IMR-90 (cell line): ENCODE measurements at regions not wholly inside any gene's neighbourhood (a gene's known extent, or its start where the extent isn't known, plus 50 kb on each side); places are given as distances from the start of the nearest gene placed in this dataset.

Source experiments
- ATAC-seq: fragments of 200-7000 bp; cut with Tn5 transposase; 2 replicates; pipeline ENCODE4 v1.9.1; 2020; ENCODE audit warnings: low read depth, mild to moderate bottlenecking, moderate library complexity
- BruUV-seq: library from RNA; stranded (reverse); fragments of 400-500 nt; replicated peaks from 2 replicates; lab custom pipeline; 2021; lab: Mats Ljungman, UMichigan
- CTCF ChIA-PET: fragments of 300-600 bp; formaldehyde crosslinking; extraction: SDS; loops from one replicate; lab custom pipeline; 2021; ENCODE audit warnings: antibody characterized with exemption; lab: Yijun Ruan, JAX
- POLR2A ChIA-PET: fragments of 300-600 bp; sonication (Branson Sonifier 250); formaldehyde crosslinking; loops from one replicate; lab custom pipeline; 2022; ENCODE audit warnings: antibody characterized with exemption; ENCODE audit not compliant: unreplicated experiment; lab: Charles Lee
- DNase-seq: peaks from one replicate; pipeline ENCODE4 v3.0.0; 2013
- H2AFZ ChIP-seq: replicated peaks from 2 replicates; pipeline ENCODE3; 2013; ENCODE audit warnings: low read length, mild to moderate bottlenecking; ENCODE audit not compliant: poor library complexity
- H2AK5ac ChIP-seq: 2 replicates; pipeline ENCODE4 v1.6.1; 2013; ENCODE audit warnings: low read depth, low read length, inconsistent platforms
- H2AK9ac ChIP-seq: replicated peaks from 2 replicates; pipeline ENCODE3; 2013; ENCODE audit warnings: mild to moderate bottlenecking, low read depth, low read length, moderate library complexity; ENCODE audit not compliant: poor library complexity
- H2BK120ac ChIP-seq: 2 replicates; pipeline ENCODE4 v1.6.1; 2013; ENCODE audit warnings: low read depth, low read length, inconsistent platforms
- H2BK15ac ChIP-seq: 3 replicates; pipeline ENCODE4 v1.6.1; 2013; ENCODE audit warnings: low read depth, low read length, inconsistent platforms
- H2BK20ac ChIP-seq: 2 replicates; pipeline ENCODE4 v1.6.1; 2013; ENCODE audit warnings: low read depth, mild to moderate bottlenecking, inconsistent platforms, low read length, moderate library complexity
- H2BK5ac ChIP-seq: 2 replicates; pipeline ENCODE4 v1.6.1; 2013; ENCODE audit warnings: mild to moderate bottlenecking, low read depth, low read length, inconsistent platforms; ENCODE audit not compliant: poor library complexity, severe bottlenecking
- H3K14ac ChIP-seq: replicated peaks from 2 replicates; pipeline ENCODE4 v1.6.1; 2013; ENCODE audit warnings: low read depth, low read length, inconsistent platforms
- H3K18ac ChIP-seq: 2 replicates; pipeline ENCODE4 v1.6.1; 2013; ENCODE audit warnings: low read depth, low read length, control low read depth
- H3K23ac ChIP-seq: 2 replicates; pipeline ENCODE4 v1.6.1; 2013; ENCODE audit warnings: low read depth, low read length, inconsistent platforms
- H3K27ac ChIP-seq: 2 replicates; pipeline ENCODE4 v1.5.1; 2013; ENCODE audit warnings: mild to moderate bottlenecking, control low read depth, low read length; ENCODE audit not compliant: insufficient read depth
- H3K27me3 ChIP-seq: 2 replicates; pipeline ENCODE4 v1.6.1; 2013; ENCODE audit warnings: low read length; ENCODE audit not compliant: control insufficient read depth, insufficient read depth
- H3K36me3 ChIP-seq: 2 replicates; pipeline ENCODE4 v1.6.1; 2013; ENCODE audit warnings: low read length, mixed read lengths; ENCODE audit not compliant: control insufficient read depth, insufficient read depth
- H3K4ac ChIP-seq: 2 replicates; pipeline ENCODE4 v1.6.1; 2013; ENCODE audit warnings: low read depth, low read length, inconsistent platforms
- H3K4me1 ChIP-seq: 2 replicates; pipeline ENCODE4 v1.6.1; 2013; ENCODE audit warnings: low read length, mixed read lengths; ENCODE audit not compliant: control insufficient read depth, insufficient read depth
- H3K4me2 ChIP-seq: 2 replicates; pipeline ENCODE4 v1.6.1; 2013; ENCODE audit warnings: low read depth, mild to moderate bottlenecking, control low read depth, low read length, moderate library complexity
- H3K4me3 ChIP-seq: 2 replicates; pipeline ENCODE4 v1.5.1; 2013; ENCODE audit warnings: low read depth, mild to moderate bottlenecking, control low read depth, low read length, moderate library complexity; ENCODE audit not compliant: insufficient read depth
- H3K56ac ChIP-seq: 2 replicates; pipeline ENCODE4 v1.6.1; 2013; ENCODE audit warnings: low read length, inconsistent platforms; ENCODE audit not compliant: insufficient read depth; ENCODE audit errors: extremely low read depth
- H3K79me1 ChIP-seq, 2 experiments: 2 replicates each; pipeline ENCODE4 v1.6.1; 2013; ENCODE audit warnings: low read length in 2 of 2, inconsistent platforms in 1 of 2, low read depth in 1 of 2
- H3K9ac ChIP-seq: 2 replicates; pipeline ENCODE4 v1.6.1; 2013; ENCODE audit warnings: low read depth, low read length, control low read depth
- H3K9me1 ChIP-seq: 2 replicates; pipeline ENCODE4 v1.6.1; 2013; ENCODE audit warnings: low read length, inconsistent platforms; ENCODE audit not compliant: insufficient read depth
- H3K9me3 ChIP-seq: 2 replicates; pipeline ENCODE4 v1.6.1; 2013; ENCODE audit warnings: low read length; ENCODE audit not compliant: control insufficient read depth, insufficient read depth
- H4K20me1 ChIP-seq: 2 replicates; pipeline ENCODE4 v1.6.1; 2013; ENCODE audit warnings: low read length, inconsistent platforms; ENCODE audit not compliant: insufficient read depth
- H4K5ac ChIP-seq: 2 replicates; pipeline ENCODE4 v1.6.1; 2013; ENCODE audit warnings: mild to moderate bottlenecking, low read depth, low read length, control low read depth
- H4K8ac ChIP-seq, 2 experiments: 2 replicates each; pipeline ENCODE4 v1.6.1; 2013; ENCODE audit warnings: low read depth in 2 of 2, low read length in 2 of 2, control low read depth in 1 of 2, inconsistent platforms in 1 of 2
- H4K91ac ChIP-seq: 2 replicates; pipeline ENCODE4 v1.6.1; 2013; ENCODE audit warnings: low read depth, low read length, inconsistent platforms; ENCODE audit not compliant: insufficient read depth
- BHLHE40 ChIP-seq: fragments of 150-350 bp; IDR thresholded peaks from 2 replicates; pipeline ENCODE4 v1.6.1; 2016; ENCODE audit warnings: mild to moderate bottlenecking, low read depth, low read length
- CEBPB ChIP-seq: IDR thresholded peaks from 2 replicates; pipeline ENCODE4 v1.6.1; 2012; ENCODE audit warnings: low read depth, low read length, improper control_type of control experiment
- CHD1 ChIP-seq: IDR thresholded peaks from 2 replicates; pipeline ENCODE4 v1.6.1; 2012; ENCODE audit warnings: low read depth, low read length, improper control_type of control experiment
- FOS ChIP-seq: fragments of 150-350 bp; IDR thresholded peaks from 2 replicates; pipeline ENCODE4 v1.6.1; 2016; ENCODE audit warnings: low read depth, low read length
- MAFK ChIP-seq: IDR thresholded peaks from 2 replicates; pipeline ENCODE4 v1.6.1; 2012; ENCODE audit warnings: low read depth, low read length, improper control_type of control experiment
- MAZ ChIP-seq: IDR thresholded peaks from 2 replicates; pipeline ENCODE4 v1.6.1; 2012; ENCODE audit warnings: low read depth, mild to moderate bottlenecking, low read length, improper control_type of control experiment, moderate library complexity, borderline replicate concordance
- MXI1 ChIP-seq: IDR thresholded peaks from 2 replicates; pipeline ENCODE4 v1.6.1; 2012; ENCODE audit warnings: low read depth, mild to moderate bottlenecking, low read length, moderate library complexity, borderline replicate concordance
- NFE2L2 ChIP-seq: fragments of 150-350 bp; IDR thresholded peaks from 2 replicates; pipeline ENCODE4 v1.6.1; 2016; ENCODE audit warnings: low read depth, mild to moderate bottlenecking, low read length
- POLR2A ChIP-seq: IDR thresholded peaks from 2 replicates; pipeline ENCODE4 v1.6.1; 2012; ENCODE audit warnings: mild to moderate bottlenecking, low read depth, low read length
- RAD21 ChIP-seq: IDR thresholded peaks from 2 replicates; pipeline ENCODE4 v1.6.1; 2012; ENCODE audit warnings: low read length, improper control_type of control experiment
- RCOR1 ChIP-seq: IDR thresholded peaks from 2 replicates; pipeline ENCODE4 v1.6.1; 2012; ENCODE audit warnings: mild to moderate bottlenecking, low read length, improper control_type of control experiment; ENCODE audit not compliant: insufficient replicate concordance
- RFX5 ChIP-seq: IDR thresholded peaks from 2 replicates; pipeline ENCODE4 v1.8.0; 2012; ENCODE audit warnings: low read depth, mild to moderate bottlenecking, low read length, moderate library complexity
- SMC3 ChIP-seq: fragments of 150-350 bp; IDR thresholded peaks from 2 replicates; pipeline ENCODE4 v1.6.1; 2016; ENCODE audit warnings: low read depth, mild to moderate bottlenecking, antibody characterized with exemption, low read length, moderate library complexity
- WGBS, 2 experiments: methylation state at CpG; one replicate each; pipeline versions ENCODE4 v1.1.5 to v1.1.7; 2013; ENCODE audit warnings: missing lambda C conversion rate in 2 of 2; ENCODE audit not compliant: insufficient read length in 1 of 2; ENCODE audit errors: extremely low coverage in 2 of 2; 5-methylcytosine and 5-hydroxymethylcytosine counted together
- dilution Hi-C: fragments of 300-500 bp; cut with HindIII; formaldehyde crosslinking; loops from one replicate; pipeline ENCODE4 v1.14.3; 2018; ENCODE audit warnings: low sequenced_read_pairs; ENCODE audit not compliant: unreplicated experiment
- in situ Hi-C: fragments of 300-500 bp; cut with MboI; formaldehyde crosslinking; loops from 3 replicates; pipeline ENCODE4 v1.14.3; 2019; ENCODE audit warnings: low sequenced_read_pairs, inconsistent platforms, mixed read lengths
- intact Hi-C: fragments of 100-400 bp; cut with micrococcal nuclease; formaldehyde crosslinking; loops from 2 replicates; pipeline ENCODE4 v1.10.0; 2022
- TF ChIP-seq, protein P1 (sequence below): conservative IDR thresholded peaks from 2 replicates; pipeline ENCODE4 v1.5.1; 2012; ENCODE audit warnings: mild to moderate bottlenecking, low read depth, low read length, improper control_type of control experiment
- TF ChIP-seq, protein P2 (sequence below): fragments of 150-350 bp; IDR thresholded peaks from 2 replicates; pipeline ENCODE4 v1.6.1; 2017; ENCODE audit warnings: mild to moderate bottlenecking, antibody characterized with exemption, low read length, low read depth
- TF ChIP-seq, protein P3 (sequence below): fragments of 150-350 bp; IDR thresholded peaks from 2 replicates; pipeline ENCODE4 v1.6.1; 2016; ENCODE audit warnings: low read depth, mild to moderate bottlenecking, low read length, moderate library complexity, borderline replicate concordance

DNA sequence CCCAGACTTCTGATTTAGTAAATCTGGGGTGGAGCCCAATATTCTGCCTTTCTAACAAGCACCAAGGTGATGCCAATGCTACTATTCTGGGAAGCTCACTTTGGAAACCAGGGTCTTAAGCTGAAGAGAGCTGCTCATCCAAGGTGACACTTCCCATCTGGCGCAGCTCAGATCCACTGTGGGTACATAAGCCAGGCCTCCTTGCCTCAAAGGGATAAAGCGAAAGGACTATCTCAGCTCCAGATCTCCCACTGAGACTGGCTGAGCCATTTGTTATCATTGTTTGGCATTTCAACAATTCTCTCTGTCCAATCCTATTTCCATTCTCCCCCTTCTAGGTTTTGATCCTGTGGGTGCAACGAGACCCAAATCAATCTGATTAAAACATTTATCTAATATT lies 323.8 kb downstream of the GBE1 start:
- Histone ChIP-seq H3K56ac (no peak overlapping the region), H2BK15ac (no peak overlapping the region), H3K9me3 (no peaks in the 10 kb centered on the region), H3K27ac (no peak overlapping the region), H4K20me1 (no peaks in the 10 kb centered on the region), H3K23ac (no peak overlapping the region), H3K18ac (no peak overlapping the region), H2AFZ (no peak overlapping the region), H3K4me2 (no peak overlapping the region), H3K4me3 (no peak overlapping the region), H2AK5ac (no peak overlapping the region), H2BK5ac (no peak overlapping the region), H3K9ac (no peak overlapping the region), H2BK120ac (no peak overlapping the region), H3K4ac (no peak overlapping the region), H3K4me1 (no peaks in the 10 kb centered on the region), H3K27me3 (no peaks in the 10 kb centered on the region), H2AK9ac (no peak overlapping the region), H3K36me3 (no peaks in the 10 kb centered on the region), H3K14ac (no peak overlapping the region), H3K79me1 (no peaks in the 10 kb centered on the region), H3K9me1 (no peaks in the 10 kb centered on the region), H4K8ac (no peak overlapping the region), H4K5ac (no peak overlapping the region), H2BK20ac (no peak overlapping the region), H4K91ac (no peak overlapping the region)
- in situ Hi-C loops (no loop called here), dilution Hi-C loops (no loop called here), intact Hi-C loops (no loop called here)
- ChIA-PET CTCF (interaction anchor here (0.9 kb wide), 1 partner anchor 13 kb away, joined by 3 read pairs; no protein-coding TSS in a partner anchor), POLR2A (no interaction called here)
- ATAC-seq (no peak), DNase-seq (no peak)
- WGBS, 2 experiments: 47% methylated on average over 2 of the region's 3 CpGs; no CpG with 5 or more reads in 1 of the 2 experiments
- BruUV-seq: no TSS peak
- TF ChIP-seq SMC3 (no peak), RFX5 (no peak), FOS (no peak), POLR2A (no peak), MAZ (no peak), RAD21 (no peak), RCOR1 (no peak), CHD1 (no peak), BHLHE40 (no peak), MXI1 (no peak), MAFK (no peak), NFE2L2 (no peak), CEBPB (no peak)
- TF ChIP-seq, protein P1, sequence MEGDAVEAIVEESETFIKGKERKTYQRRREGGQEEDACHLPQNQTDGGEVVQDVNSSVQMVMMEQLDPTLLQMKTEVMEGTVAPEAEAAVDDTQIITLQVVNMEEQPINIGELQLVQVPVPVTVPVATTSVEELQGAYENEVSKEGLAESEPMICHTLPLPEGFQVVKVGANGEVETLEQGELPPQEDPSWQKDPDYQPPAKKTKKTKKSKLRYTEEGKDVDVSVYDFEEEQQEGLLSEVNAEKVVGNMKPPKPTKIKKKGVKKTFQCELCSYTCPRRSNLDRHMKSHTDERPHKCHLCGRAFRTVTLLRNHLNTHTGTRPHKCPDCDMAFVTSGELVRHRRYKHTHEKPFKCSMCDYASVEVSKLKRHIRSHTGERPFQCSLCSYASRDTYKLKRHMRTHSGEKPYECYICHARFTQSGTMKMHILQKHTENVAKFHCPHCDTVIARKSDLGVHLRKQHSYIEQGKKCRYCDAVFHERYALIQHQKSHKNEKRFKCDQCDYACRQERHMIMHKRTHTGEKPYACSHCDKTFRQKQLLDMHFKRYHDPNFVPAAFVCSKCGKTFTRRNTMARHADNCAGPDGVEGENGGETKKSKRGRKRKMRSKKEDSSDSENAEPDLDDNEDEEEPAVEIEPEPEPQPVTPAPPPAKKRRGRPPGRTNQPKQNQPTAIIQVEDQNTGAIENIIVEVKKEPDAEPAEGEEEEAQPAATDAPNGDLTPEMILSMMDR: no peak
- TF ChIP-seq, protein P2, sequence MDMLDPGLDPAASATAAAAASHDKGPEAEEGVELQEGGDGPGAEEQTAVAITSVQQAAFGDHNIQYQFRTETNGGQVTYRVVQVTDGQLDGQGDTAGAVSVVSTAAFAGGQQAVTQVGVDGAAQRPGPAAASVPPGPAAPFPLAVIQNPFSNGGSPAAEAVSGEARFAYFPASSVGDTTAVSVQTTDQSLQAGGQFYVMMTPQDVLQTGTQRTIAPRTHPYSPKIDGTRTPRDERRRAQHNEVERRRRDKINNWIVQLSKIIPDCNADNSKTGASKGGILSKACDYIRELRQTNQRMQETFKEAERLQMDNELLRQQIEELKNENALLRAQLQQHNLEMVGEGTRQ: no peak
- TF ChIP-seq, protein P3, sequence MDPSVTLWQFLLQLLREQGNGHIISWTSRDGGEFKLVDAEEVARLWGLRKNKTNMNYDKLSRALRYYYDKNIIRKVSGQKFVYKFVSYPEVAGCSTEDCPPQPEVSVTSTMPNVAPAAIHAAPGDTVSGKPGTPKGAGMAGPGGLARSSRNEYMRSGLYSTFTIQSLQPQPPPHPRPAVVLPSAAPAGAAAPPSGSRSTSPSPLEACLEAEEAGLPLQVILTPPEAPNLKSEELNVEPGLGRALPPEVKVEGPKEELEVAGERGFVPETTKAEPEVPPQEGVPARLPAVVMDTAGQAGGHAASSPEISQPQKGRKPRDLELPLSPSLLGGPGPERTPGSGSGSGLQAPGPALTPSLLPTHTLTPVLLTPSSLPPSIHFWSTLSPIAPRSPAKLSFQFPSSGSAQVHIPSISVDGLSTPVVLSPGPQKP: no peak
